Smooth muscle cell (in vitro differentiated cells): ENCODE measurements at regions not wholly inside any gene's neighbourhood (a gene's known extent, or its start where the extent isn't known, plus 50 kb on each side); places are given as distances from the start of the nearest gene placed in this dataset.

ENCODE experiments used
- DNase-seq: peaks from one replicate; lab custom pipeline; 2025; ENCODE audit not compliant: unreplicated experiment; lab: John Stamatoyannopoulos, UW
- H2AFZ ChIP-seq: fragments of 200-600 bp; sonication (generic); 2 replicates; pipeline ENCODE4 v1.6.0; 2016; ENCODE audit warnings: antibody characterized with exemption, low read depth, mild to moderate bottlenecking
- H3F3A ChIP-seq: fragments of 200-600 bp; sonication (generic); 2 replicates; pipeline ENCODE4 v1.6.0; 2017; ENCODE audit warnings: antibody characterized with exemption, low read depth
- H3K27ac ChIP-seq: fragments of 200-600 bp; sonication (generic); 2 replicates; pipeline ENCODE4 v1.5.1; 2016; ENCODE audit warnings: low read depth, mild to moderate bottlenecking
- H3K27me3 ChIP-seq: fragments of 200-600 bp; sonication (generic); 2 replicates; pipeline ENCODE4 v1.6.1; 2016; ENCODE audit warnings: low read depth, mild to moderate bottlenecking
- H3K36me3 ChIP-seq: fragments of 200-600 bp; sonication (generic); 2 replicates; pipeline ENCODE4 v1.5.1; 2016; ENCODE audit warnings: low read depth
- H3K4me1 ChIP-seq: fragments of 200-600 bp; sonication (generic); 2 replicates; pipeline ENCODE4 v1.5.1; 2016; ENCODE audit warnings: low read depth
- H3K4me2 ChIP-seq: fragments of 200-600 bp; sonication (generic); 2 replicates; pipeline ENCODE4 v1.6.0; 2016; ENCODE audit warnings: mild to moderate bottlenecking
- H3K4me3 ChIP-seq: fragments of 200-600 bp; sonication (generic); 2 replicates; pipeline ENCODE4 v1.5.1; 2016; ENCODE audit warnings: mild to moderate bottlenecking
- H3K79me2 ChIP-seq: fragments of 200-600 bp; sonication (generic); 2 replicates; pipeline ENCODE4 v1.6.0; 2016; ENCODE audit warnings: low read depth, mild to moderate bottlenecking
- H3K9ac ChIP-seq: fragments of 200-600 bp; sonication (generic); 2 replicates; pipeline ENCODE4 v1.6.0; 2016; ENCODE audit warnings: low read depth
- H3K9me3 ChIP-seq: fragments of 200-600 bp; sonication (generic); replicated peaks from 2 replicates; pipeline ENCODE4 v1.5.1; 2016; ENCODE audit warnings: low read depth
- H4K20me1 ChIP-seq: fragments of 200-600 bp; sonication (generic); 2 replicates; pipeline ENCODE4 v1.6.0; 2016; ENCODE audit warnings: low read depth
- CTCF ChIP-seq: fragments of 200-600 bp; sonication (generic); IDR thresholded peaks from 2 replicates; pipeline ENCODE4 v1.5.1; 2017; ENCODE audit warnings: borderline replicate concordance, mild to moderate bottlenecking, antibody characterized with exemption; ENCODE audit not compliant: insufficient read depth, poor library complexity, severe bottlenecking
- WGBS: methylation state at CpG from one replicate; pipeline ENCODE4 v1.1.7; 2016; ENCODE audit warnings: low lambda C conversion rate; 5-methylcytosine and 5-hydroxymethylcytosine counted together

- no peak for DNase-seq
- 51% methylated on average over 4 of the region's 4 CpGs for WGBS
- H3K4me1 ChIP-seq = no peaks in the 10 kb centered on the region
- peak overlapping the region; percentile 49 for H3K4me2 ChIP-seq
- H3F3A ChIP-seq = no peaks in the 10 kb centered on the region
- H3K9me3 ChIP-seq = no peaks in the 10 kb centered on the region
- no peaks in the 10 kb centered on the region for H3K79me2 ChIP-seq
- no peaks in the 10 kb centered on the region for H3K36me3 ChIP-seq
- H3K27me3 ChIP-seq = no peaks in the 10 kb centered on the region
- H3K9ac ChIP-seq = no peak overlapping the region
- no peak overlapping the region for H3K4me3 ChIP-seq
- H4K20me1 ChIP-seq = no peaks in the 10 kb centered on the region
- no peak for TF ChIP-seq CTCF
- peak overlapping the region; percentile 41 for H2AFZ ChIP-seq
- peak overlapping the region; percentile 35 for H3K27ac ChIP-seq
Measured at GRCh38 chr2:39550701-39551285, 113.7 kb upstream of the MAP4K3 start.

GRCh38 chr2:39558906-39559305, 106.8 kb upstream of the TMEM178A start:
- H3K27me3 ChIP-seq = no peaks in the 10 kb centered on the region
- H3K27ac ChIP-seq = no peak overlapping the region
- no peak overlapping the region for H2AFZ ChIP-seq
- H3K9me3 ChIP-seq = peaks cover 21% of the 10 kb centered on the region
- no peaks in the 10 kb centered on the region for H4K20me1 ChIP-seq
- H3K36me3 ChIP-seq = peaks cover 8% of the 10 kb centered on the region
- no peaks in the 10 kb centered on the region for H3K79me2 ChIP-seq
- DNase-seq = no peak
- no peak overlapping the region for H3K4me3 ChIP-seq
- no peak overlapping the region for H3K9ac ChIP-seq
- no peaks in the 10 kb centered on the region for H3K4me1 ChIP-seq
- no peak overlapping the region for H3K4me2 ChIP-seq
- TF ChIP-seq CTCF = no peak
- H3F3A ChIP-seq = no peaks in the 10 kb centered on the region
- 92% methylated on average over 1 of the region's 1 CpG for WGBS

GRCh38 chr2:39563572-39563971, 102.1 kb upstream of the TMEM178A start:
- no peaks in the 10 kb centered on the region for H4K20me1 ChIP-seq

More at GRCh38 chr2:39563572-39563971, 102.1 kb upstream of the TMEM178A start:
- Histone ChIP-seq H2AFZ (no peak overlapping the region), H3K27ac (no peak overlapping the region), H3K79me2 (no peaks in the 10 kb centered on the region), H3K36me3 (peaks cover 8% of the 10 kb centered on the region), H3K27me3 (no peaks in the 10 kb centered on the region), H3F3A (no peaks in the 10 kb centered on the region), H3K4me2 (no peak overlapping the region), H3K9me3 (peaks cover 25% of the 10 kb centered on the region), H3K4me3 (no peak overlapping the region), H3K9ac (no peak overlapping the region), H3K4me1 (no peaks in the 10 kb centered on the region)
- no peak for TF ChIP-seq CTCF
- DNase-seq = no peak
